Gastroesophageal sphincter (tissue), 4 donors: ENCODE measurements at regions not wholly inside any gene's neighbourhood (a gene's known extent, or its start where the extent isn't known, plus 50 kb on each side); places are given as distances from the start of the nearest gene placed in this dataset.
"Not testable (repeated sequence)": the region's sequence is repeated elsewhere in the genome, so short reads cannot be mapped to it uniquely, and the experiment has no call there.

ENCODE experiments used
- ATAC-seq: fragments of 150-250 bp; one replicate; pipeline ENCODE4 v1.9.1; 2016; ENCODE audit warnings: mild to moderate bottlenecking, moderate library complexity
- H3K27ac ChIP-seq, 4 donors: fragments of 200-600 bp; sonication (generic) in 3 of 4; 1 replicate in 3 of 4; 2 replicates in 1 of 4; pipeline ENCODE4 v1.5.1; 2016 to 2019
- H3K27me3 ChIP-seq: fragments of 200-600 bp; sonication (generic); one replicate; pipeline ENCODE4 v1.5.1; 2019
- H3K36me3 ChIP-seq, 2 donors: fragments of 200-600 bp; sonication (generic); one replicate each; pipeline ENCODE4 v1.5.1; 2019; ENCODE audit warnings: control low read depth in 1 of 2
- H3K4me1 ChIP-seq, 3 donors: fragments of 200-600 bp; sonication (generic); 1 replicate in 2 of 3; 2 replicates in 1 of 3; pipeline ENCODE4 v1.5.1; 2016 to 2019; ENCODE audit warnings: control low read depth in 2 of 3
- H3K4me3 ChIP-seq, 2 donors: fragments of 200-600 bp; sonication (generic); one replicate each; pipeline ENCODE4 v1.5.1; 2019; ENCODE audit warnings: mild to moderate bottlenecking in 1 of 2, moderate library complexity in 1 of 2
- H3K9me3 ChIP-seq, 3 donors: fragments of 200-600 bp; sonication (generic); one replicate each; pipeline ENCODE4 v1.5.1; 2017 to 2019; ENCODE audit warnings: control low read depth in 2 of 3
- CTCF ChIP-seq, 4 experiments: fragments of 200-600 bp in 2 of 4; fragments of 450-650 bp in 2 of 4; sonication (generic) in 1 of 4; IDR thresholded peaks; one replicate each; pipeline ENCODE4 v1.5.1; 2017 to 2019; ENCODE audit warnings: antibody characterized with exemption in 4 of 4, mild to moderate bottlenecking in 2 of 4, moderate library complexity in 2 of 4
- EP300 ChIP-seq: sonication (generic); formaldehyde crosslinking; IDR thresholded peaks from one replicate; pipeline ENCODE4 v1.6.1; 2017; ENCODE audit warnings: antibody characterized with exemption, mild to moderate bottlenecking
- POLR2A ChIP-seq, 2 donors: fragments of 450-650 bp; IDR thresholded peaks; one replicate each; pipeline ENCODE4 v1.6.1; 2017; ENCODE audit warnings: antibody characterized with exemption in 2 of 2, mild to moderate bottlenecking in 2 of 2, moderate library complexity in 1 of 2
- POLR2AphosphoS5 ChIP-seq: sonication (generic); formaldehyde crosslinking; IDR thresholded peaks from one replicate; pipeline ENCODE4 v1.6.1; 2017; ENCODE audit warnings: antibody characterized with exemption
- WGBS, 2 donors: methylation state at CpG; one replicate each; pipeline ENCODE4 v1.1.5; 2018; ENCODE audit warnings: low coverage in 1 of 2; 5-methylcytosine and 5-hydroxymethylcytosine counted together

GRCh38 chr6:165768961-165769360 lies 105.9 kb upstream of the PDE10A start:
- Histone ChIP-seq H3K4me1 (no peaks in the 10 kb centered on the region), H3K9me3 (no peaks in the 10 kb centered on the region), H3K4me3 (no peak overlapping the region), H3K27ac (no peak overlapping the region), H3K36me3 (no peaks in the 10 kb centered on the region), H3K27me3 (no peaks in the 10 kb centered on the region)
- 45 to 80% methylated on average over 1 of the region's 1 CpG for WGBS, 2 donors
- TF ChIP-seq POLR2AphosphoS5 (no peak), POLR2A (IDR thresholded peaks at IDR 0.05) (no peak), EP300 (no peak), CTCF (IDR thresholded peaks at IDR 0.05) (no peak)
- no peak for ATAC-seq

- WGBS, 2 donors: 59 to 86% methylated on average over 3 of the region's 3 CpGs
- TF ChIP-seq EP300: no peak
- TF ChIP-seq CTCF (IDR thresholded peaks at IDR 0.05): no peak
- TF ChIP-seq POLR2AphosphoS5: no peak
- TF ChIP-seq POLR2A (IDR thresholded peaks at IDR 0.05): no peak
- H3K36me3 ChIP-seq: no peaks in the 10 kb centered on the region
- no peak overlapping the region for H3K4me3 ChIP-seq
- H3K27me3 ChIP-seq: no peaks in the 10 kb centered on the region
- no peak overlapping the region for H3K27ac ChIP-seq
- no peaks in the 10 kb centered on the region for H3K4me1 ChIP-seq
- H3K9me3 ChIP-seq: peaks cover 0 to 15% (median 0%) of the 10 kb centered on the region in 3 donors
- no peak for ATAC-seq
Observed at GRCh38 chr6:165767228-165767627, 104.2 kb upstream of the PDE10A start.

DNA sequence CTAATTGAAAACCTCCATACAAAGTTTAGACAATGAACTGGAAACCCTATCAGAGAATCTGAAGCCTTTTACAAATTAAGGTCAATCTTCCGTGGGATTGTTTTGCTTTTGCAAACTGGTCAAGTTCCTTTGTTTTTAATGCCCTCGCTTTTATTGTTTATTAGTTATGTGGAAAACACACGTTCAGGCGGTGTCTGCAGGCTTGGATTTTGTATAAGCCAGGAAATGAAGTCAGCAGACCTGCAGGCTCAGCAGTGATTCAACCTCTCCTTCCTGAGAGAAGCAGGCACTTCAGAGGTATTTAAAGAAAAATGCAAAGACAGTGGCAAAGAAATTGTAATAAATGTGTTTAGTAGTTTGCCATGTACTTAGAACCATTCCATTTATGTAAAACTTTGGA lies 103.4 kb upstream of the PDE10A start:
- Histone ChIP-seq H3K27me3 (no peaks in the 10 kb centered on the region), H3K4me1 (no peaks in the 10 kb centered on the region), H3K9me3 (peaks cover 0 to 19% (median 0%) of the 10 kb centered on the region in 3 donors), H3K36me3 (no peaks in the 10 kb centered on the region), H3K27ac (no peak overlapping the region), H3K4me3 (no peak overlapping the region)
- no peak for ATAC-seq
- TF ChIP-seq POLR2AphosphoS5 (no peak), POLR2A (IDR thresholded peaks at IDR 0.05) (no peak), EP300 (no peak), CTCF (IDR thresholded peaks at IDR 0.05) (no peak)
- WGBS, 2 donors: 26 to 46% methylated on average over 4 of the region's 4 CpGs

- H3K9me3 ChIP-seq: peaks cover 0 to 19% (median 0%) of the 10 kb centered on the region in 3 donors
- H3K27me3 ChIP-seq: no peaks in the 10 kb centered on the region
- no peaks in the 10 kb centered on the region for H3K36me3 ChIP-seq
- TF ChIP-seq EP300: no peak
- no peak for TF ChIP-seq POLR2AphosphoS5
- TF ChIP-seq CTCF (IDR thresholded peaks at IDR 0.05): no peak
- no peak for TF ChIP-seq POLR2A (IDR thresholded peaks at IDR 0.05)
- ATAC-seq: no peak
- H3K4me3 ChIP-seq: no peak overlapping the region
- no peak overlapping the region for H3K27ac ChIP-seq
- 79 to 80% methylated on average over 4 to 7 of the region's 7 CpGs for WGBS, 2 donors
- no peaks in the 10 kb centered on the region for H3K4me1 ChIP-seq
Observed at GRCh38 chr6:165766026-165766425, 103.0 kb upstream of the PDE10A start.

DNA sequence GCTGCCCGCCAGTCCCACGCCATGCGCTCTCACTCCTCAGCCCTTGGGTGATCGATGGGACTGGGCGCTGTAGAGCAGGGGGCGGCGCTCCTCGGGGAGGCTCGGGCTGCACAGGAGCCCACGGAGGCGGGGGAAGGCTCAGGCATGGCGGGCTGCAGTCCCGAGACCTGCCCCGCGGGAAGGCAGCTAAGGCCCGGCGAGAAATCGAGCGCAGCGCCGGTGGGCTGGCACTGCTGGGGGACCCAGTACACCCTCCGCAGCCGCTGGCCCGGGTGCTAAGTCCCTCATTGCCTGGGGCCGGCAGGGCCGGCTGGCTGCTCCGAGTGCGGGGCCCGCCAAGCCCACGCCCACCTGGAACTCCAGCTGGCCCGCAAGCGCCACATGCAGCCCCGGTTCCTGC lies 102.2 kb upstream of the PDE10A start:
- not testable (repeated sequence) for ATAC-seq

More for the DNA sequence above, 102.2 kb upstream of the PDE10A start:
- not testable (repeated sequence) for H3K4me3 ChIP-seq, H3K27ac ChIP-seq, H3K4me1 ChIP-seq, H3K36me3 ChIP-seq, H3K27me3 ChIP-seq
- H3K9me3 ChIP-seq: peaks cover 0 to 19% (median 0%) of the 10 kb centered on the region in 3 donors
- no CpG with 5 or more reads among the region's 33 CpGs for WGBS, 2 donors
